ENCODE measurements at regions not wholly inside any gene's neighbourhood (a gene's known extent, or its start where the extent isn't known, plus 50 kb on each side); places are given as distances from the start of the nearest gene placed in this dataset.

GRCh38 chr3:151935446-151935845 is 62.0 kb downstream of the SUCNR1 start:
- TF ChIP-seq CTCF (IDR thresholded peaks at IDR 0.05) (no peak), RXRA (IDR thresholded peaks at IDR 0.05; ENCODE audit: borderline replicate concordance, low read depth) (no peak), USF2 (IDR thresholded peaks at IDR 0.05; ENCODE audit: borderline replicate concordance, low read depth, low read length) (no peak), MAX (IDR thresholded peaks at IDR 0.05; ENCODE audit: low read depth) (no peak)
